GM23338 (cell line): ENCODE measurements at regions not wholly inside any gene's neighbourhood (a gene's known extent, or its start where the extent isn't known, plus 50 kb on each side); places are given as distances from the start of the nearest gene placed in this dataset.
A peak's percentile ranks its signal among the peaks of the same experiment; 100 is the strongest.

Experiments
- ATAC-seq: fragments of 200-7000 bp; cut with Tn5 transposase; 3 replicates; pipeline ENCODE4 v1.9.1; 2020
- DNase-seq: peaks from one replicate; pipeline ENCODE4 v3.0.0-alpha.2; 2015; ENCODE audit warnings: low spot score
- H2AFZ ChIP-seq: fragments of 200-600 bp; sonication (generic); 2 replicates; pipeline ENCODE4 v1.8.0; 2016; ENCODE audit warnings: antibody characterized with exemption, mild to moderate bottlenecking, moderate library complexity
- H3F3A ChIP-seq: fragments of 200-600 bp; sonication (generic); replicated peaks from 2 replicates; pipeline ENCODE4 v1.8.0; 2017; ENCODE audit warnings: antibody characterized with exemption, mixed run types, low read depth
- H3K27ac ChIP-seq: fragments of 200-600 bp; sonication (generic); 2 replicates; pipeline ENCODE4 v1.6.1; 2016; ENCODE audit warnings: low read depth
- H3K27me3 ChIP-seq: fragments of 200-600 bp; sonication (generic); 2 replicates; pipeline ENCODE4 v1.8.0; 2016; ENCODE audit warnings: mild to moderate bottlenecking, mixed run types, moderate library complexity; ENCODE audit not compliant: insufficient read depth
- H3K36me3 ChIP-seq: fragments of 200-600 bp; sonication (generic); 2 replicates; pipeline ENCODE4 v1.8.0; 2016; ENCODE audit warnings: mild to moderate bottlenecking; ENCODE audit not compliant: insufficient read depth
- H3K4me1 ChIP-seq: fragments of 200-600 bp; sonication (generic); 2 replicates; pipeline ENCODE4 v1.8.0; 2016; ENCODE audit warnings: mild to moderate bottlenecking, moderate library complexity; ENCODE audit not compliant: insufficient read depth
- H3K4me2 ChIP-seq: fragments of 200-600 bp; sonication (generic); 2 replicates; pipeline ENCODE4 v1.7.1; 2017; ENCODE audit warnings: mixed run types
- H3K4me3 ChIP-seq: fragments of 200-600 bp; sonication (generic); 2 replicates; pipeline ENCODE4 v1.6.1; 2016; ENCODE audit warnings: mixed run types
- H3K79me2 ChIP-seq: fragments of 200-600 bp; sonication (generic); replicated peaks from 2 replicates; pipeline ENCODE4 v1.8.0; 2017; ENCODE audit warnings: mild to moderate bottlenecking; ENCODE audit not compliant: insufficient read depth
- H3K9me2 ChIP-seq: fragments of 200-600 bp; sonication (generic); 2 replicates; pipeline ENCODE4 v1.8.0; 2017; ENCODE audit not compliant: insufficient read depth
- H4K20me1 ChIP-seq: fragments of 200-600 bp; sonication (generic); replicated peaks from 2 replicates; pipeline ENCODE4 v1.8.0; 2017; ENCODE audit warnings: mild to moderate bottlenecking; ENCODE audit not compliant: insufficient read depth
- H3K27ac Mint-ChIP-seq: 2 replicates; pipeline ENCODE4 v1.8.0; 2020; ENCODE audit warnings: inconsistent platforms, mild to moderate bottlenecking, moderate library complexity, mixed read lengths
- H3K27me3 Mint-ChIP-seq: 3 replicates; pipeline ENCODE4 v1.8.0; 2022; ENCODE audit warnings: low read depth, mild to moderate bottlenecking, moderate library complexity, mixed read lengths, inconsistent platforms; ENCODE audit not compliant: insufficient read depth, poor library complexity
- H3K36me3 Mint-ChIP-seq: 3 replicates; pipeline ENCODE4 v1.8.0; 2021; ENCODE audit warnings: low read depth, mild to moderate bottlenecking, inconsistent platforms, moderate library complexity, mixed read lengths
- H3K4me1 Mint-ChIP-seq: 3 replicates; pipeline ENCODE4 v1.8.0; 2020; ENCODE audit warnings: mild to moderate bottlenecking, inconsistent platforms, mixed read lengths
- H3K4me3 Mint-ChIP-seq: 3 replicates; pipeline ENCODE4 v1.8.0; 2021; ENCODE audit warnings: moderate library complexity, mild to moderate bottlenecking, inconsistent platforms, mixed read lengths
- H3K9me3 Mint-ChIP-seq: 3 replicates; pipeline ENCODE4 v1.8.0; 2020; ENCODE audit warnings: moderate library complexity, mild to moderate bottlenecking, inconsistent platforms, mixed read lengths
- CREB1 ChIP-seq: fragments of 250-450 bp; sonication (Bioruptor Pico); IDR thresholded peaks from 2 replicates; pipeline ENCODE4 v1.5.0; 2020; ENCODE audit warnings: low read depth, mild to moderate bottlenecking, moderate library complexity
- EZH2 ChIP-seq: fragments of 200-600 bp; sonication (generic); IDR thresholded peaks from one replicate; pipeline ENCODE4 v1.8.0; 2017; ENCODE audit warnings: antibody characterized with exemption, mild to moderate bottlenecking, low read depth; ENCODE audit not compliant: unreplicated experiment
- EZH2phosphoT487 ChIP-seq: fragments of 200-600 bp; sonication (generic); IDR thresholded peaks from one replicate; pipeline ENCODE4 v1.8.1; 2018; ENCODE audit warnings: antibody characterized with exemption; ENCODE audit not compliant: unreplicated experiment
- JUNB ChIP-seq: IDR thresholded peaks from one replicate; pipeline ENCODE4 v1.6.1; 2016; ENCODE audit warnings: antibody characterized with exemption; ENCODE audit not compliant: unreplicated experiment
- NANOG ChIP-seq: IDR thresholded peaks from 2 replicates; pipeline ENCODE4 v1.6.1; 2016; ENCODE audit warnings: antibody characterized with exemption, borderline replicate concordance
- POLR2AphosphoS5 ChIP-seq: IDR thresholded peaks from 2 replicates; pipeline ENCODE4 v1.6.1; 2016; ENCODE audit warnings: antibody characterized with exemption, low read depth
- STAT1 ChIP-seq: IDR thresholded peaks from one replicate; pipeline ENCODE4 v1.6.1; 2016; ENCODE audit warnings: antibody characterized with exemption; ENCODE audit not compliant: unreplicated experiment
- ZNF114 ChIP-seq: fragments of 250-450 bp; sonication (Bioruptor Pico); IDR thresholded peaks from 2 replicates; pipeline ENCODE4 v1.5.0; 2020; ENCODE audit warnings: mild to moderate bottlenecking, moderate library complexity
- ZNF331 ChIP-seq: fragments of 250-450 bp; sonication (Bioruptor Pico); IDR thresholded peaks from 2 replicates; pipeline ENCODE4 v1.5.0; 2020; ENCODE audit warnings: low read depth, mild to moderate bottlenecking, moderate library complexity
- TF ChIP-seq, protein P1 (sequence below): IDR thresholded peaks from one replicate; pipeline ENCODE4 v1.6.1; 2018; ENCODE audit warnings: antibody characterized with exemption; ENCODE audit not compliant: unreplicated experiment
- TF ChIP-seq, protein P2 (sequence below): IDR thresholded peaks from 2 replicates; pipeline ENCODE4 v1.6.1; 2016; ENCODE audit warnings: antibody characterized with exemption
- TF ChIP-seq, protein P3 (sequence below): fragments of 250-450 bp; sonication (Bioruptor Pico); IDR thresholded peaks from 2 replicates; pipeline ENCODE4 v1.5.0; 2020; ENCODE audit warnings: mild to moderate bottlenecking, moderate library complexity
- TF ChIP-seq, protein P4 (sequence below), 2 experiments: fragments of 200-600 bp in 1 of 2; sonication (generic) in 1 of 2; conservative IDR thresholded peaks; 2 replicates each; pipeline versions ENCODE4 v1.5.1 to v1.6.1; 2016 to 2017; ENCODE audit warnings: antibody characterized with exemption in 2 of 2, low read depth in 2 of 2, mild to moderate bottlenecking in 2 of 2, moderate library complexity in 1 of 2

DNA sequence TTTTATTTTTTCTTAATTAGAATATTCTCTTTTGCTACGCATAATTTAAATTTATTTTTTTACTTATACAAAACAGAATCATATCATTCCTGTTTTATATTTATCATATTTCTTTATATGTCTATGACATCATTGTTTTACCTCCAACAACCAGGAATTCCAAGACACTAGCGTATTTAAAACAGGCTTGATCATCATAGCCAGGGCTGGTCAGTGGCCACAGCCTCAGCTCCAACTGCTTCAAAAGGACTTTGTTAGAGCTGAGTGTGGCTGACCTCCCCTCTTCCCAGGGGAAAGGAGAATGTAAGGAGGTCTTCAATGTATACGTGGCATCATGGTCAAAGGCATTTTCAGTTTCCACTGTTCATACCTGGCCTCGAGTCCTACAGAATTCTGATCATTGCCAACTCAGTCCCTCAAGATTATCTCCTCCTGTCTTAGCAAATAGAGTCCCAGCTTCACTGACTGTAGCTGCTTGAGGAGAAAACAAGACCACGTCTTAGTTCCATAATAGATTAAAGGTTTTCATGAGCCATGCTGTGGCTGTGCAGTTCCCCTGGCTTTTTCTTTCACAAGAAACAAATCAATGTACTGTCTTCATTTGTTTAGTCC lies 444.0 kb downstream of the PTPRC start:
- no peaks in the 10 kb centered on the region for H3K9me2 ChIP-seq
- H3K27ac Mint-ChIP-seq, result peak overlapping the region; percentile 80
- no peak for TF ChIP-seq NANOG
- no peak for TF ChIP-seq EZH2phosphoT487
- no peak for TF ChIP-seq POLR2AphosphoS5
- TF ChIP-seq, protein P1, sequence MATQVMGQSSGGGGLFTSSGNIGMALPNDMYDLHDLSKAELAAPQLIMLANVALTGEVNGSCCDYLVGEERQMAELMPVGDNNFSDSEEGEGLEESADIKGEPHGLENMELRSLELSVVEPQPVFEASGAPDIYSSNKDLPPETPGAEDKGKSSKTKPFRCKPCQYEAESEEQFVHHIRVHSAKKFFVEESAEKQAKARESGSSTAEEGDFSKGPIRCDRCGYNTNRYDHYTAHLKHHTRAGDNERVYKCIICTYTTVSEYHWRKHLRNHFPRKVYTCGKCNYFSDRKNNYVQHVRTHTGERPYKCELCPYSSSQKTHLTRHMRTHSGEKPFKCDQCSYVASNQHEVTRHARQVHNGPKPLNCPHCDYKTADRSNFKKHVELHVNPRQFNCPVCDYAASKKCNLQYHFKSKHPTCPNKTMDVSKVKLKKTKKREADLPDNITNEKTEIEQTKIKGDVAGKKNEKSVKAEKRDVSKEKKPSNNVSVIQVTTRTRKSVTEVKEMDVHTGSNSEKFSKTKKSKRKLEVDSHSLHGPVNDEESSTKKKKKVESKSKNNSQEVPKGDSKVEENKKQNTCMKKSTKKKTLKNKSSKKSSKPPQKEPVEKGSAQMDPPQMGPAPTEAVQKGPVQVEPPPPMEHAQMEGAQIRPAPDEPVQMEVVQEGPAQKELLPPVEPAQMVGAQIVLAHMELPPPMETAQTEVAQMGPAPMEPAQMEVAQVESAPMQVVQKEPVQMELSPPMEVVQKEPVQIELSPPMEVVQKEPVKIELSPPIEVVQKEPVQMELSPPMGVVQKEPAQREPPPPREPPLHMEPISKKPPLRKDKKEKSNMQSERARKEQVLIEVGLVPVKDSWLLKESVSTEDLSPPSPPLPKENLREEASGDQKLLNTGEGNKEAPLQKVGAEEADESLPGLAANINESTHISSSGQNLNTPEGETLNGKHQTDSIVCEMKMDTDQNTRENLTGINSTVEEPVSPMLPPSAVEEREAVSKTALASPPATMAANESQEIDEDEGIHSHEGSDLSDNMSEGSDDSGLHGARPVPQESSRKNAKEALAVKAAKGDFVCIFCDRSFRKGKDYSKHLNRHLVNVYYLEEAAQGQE, result no peak
- no peak for TF ChIP-seq EZH2
- TF ChIP-seq, protein P2, sequence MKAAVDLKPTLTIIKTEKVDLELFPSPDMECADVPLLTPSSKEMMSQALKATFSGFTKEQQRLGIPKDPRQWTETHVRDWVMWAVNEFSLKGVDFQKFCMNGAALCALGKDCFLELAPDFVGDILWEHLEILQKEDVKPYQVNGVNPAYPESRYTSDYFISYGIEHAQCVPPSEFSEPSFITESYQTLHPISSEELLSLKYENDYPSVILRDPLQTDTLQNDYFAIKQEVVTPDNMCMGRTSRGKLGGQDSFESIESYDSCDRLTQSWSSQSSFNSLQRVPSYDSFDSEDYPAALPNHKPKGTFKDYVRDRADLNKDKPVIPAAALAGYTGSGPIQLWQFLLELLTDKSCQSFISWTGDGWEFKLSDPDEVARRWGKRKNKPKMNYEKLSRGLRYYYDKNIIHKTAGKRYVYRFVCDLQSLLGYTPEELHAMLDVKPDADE, result no peak
- no peak for TF ChIP-seq ZNF114 (CRISPR knock-in tag)
- TF ChIP-seq CREB1 (CRISPR knock-in tag), result no peak
- no peak for TF ChIP-seq ZNF331
- no peak for TF ChIP-seq STAT1
- no peak for TF ChIP-seq JUNB
- TF ChIP-seq, protein P3, sequence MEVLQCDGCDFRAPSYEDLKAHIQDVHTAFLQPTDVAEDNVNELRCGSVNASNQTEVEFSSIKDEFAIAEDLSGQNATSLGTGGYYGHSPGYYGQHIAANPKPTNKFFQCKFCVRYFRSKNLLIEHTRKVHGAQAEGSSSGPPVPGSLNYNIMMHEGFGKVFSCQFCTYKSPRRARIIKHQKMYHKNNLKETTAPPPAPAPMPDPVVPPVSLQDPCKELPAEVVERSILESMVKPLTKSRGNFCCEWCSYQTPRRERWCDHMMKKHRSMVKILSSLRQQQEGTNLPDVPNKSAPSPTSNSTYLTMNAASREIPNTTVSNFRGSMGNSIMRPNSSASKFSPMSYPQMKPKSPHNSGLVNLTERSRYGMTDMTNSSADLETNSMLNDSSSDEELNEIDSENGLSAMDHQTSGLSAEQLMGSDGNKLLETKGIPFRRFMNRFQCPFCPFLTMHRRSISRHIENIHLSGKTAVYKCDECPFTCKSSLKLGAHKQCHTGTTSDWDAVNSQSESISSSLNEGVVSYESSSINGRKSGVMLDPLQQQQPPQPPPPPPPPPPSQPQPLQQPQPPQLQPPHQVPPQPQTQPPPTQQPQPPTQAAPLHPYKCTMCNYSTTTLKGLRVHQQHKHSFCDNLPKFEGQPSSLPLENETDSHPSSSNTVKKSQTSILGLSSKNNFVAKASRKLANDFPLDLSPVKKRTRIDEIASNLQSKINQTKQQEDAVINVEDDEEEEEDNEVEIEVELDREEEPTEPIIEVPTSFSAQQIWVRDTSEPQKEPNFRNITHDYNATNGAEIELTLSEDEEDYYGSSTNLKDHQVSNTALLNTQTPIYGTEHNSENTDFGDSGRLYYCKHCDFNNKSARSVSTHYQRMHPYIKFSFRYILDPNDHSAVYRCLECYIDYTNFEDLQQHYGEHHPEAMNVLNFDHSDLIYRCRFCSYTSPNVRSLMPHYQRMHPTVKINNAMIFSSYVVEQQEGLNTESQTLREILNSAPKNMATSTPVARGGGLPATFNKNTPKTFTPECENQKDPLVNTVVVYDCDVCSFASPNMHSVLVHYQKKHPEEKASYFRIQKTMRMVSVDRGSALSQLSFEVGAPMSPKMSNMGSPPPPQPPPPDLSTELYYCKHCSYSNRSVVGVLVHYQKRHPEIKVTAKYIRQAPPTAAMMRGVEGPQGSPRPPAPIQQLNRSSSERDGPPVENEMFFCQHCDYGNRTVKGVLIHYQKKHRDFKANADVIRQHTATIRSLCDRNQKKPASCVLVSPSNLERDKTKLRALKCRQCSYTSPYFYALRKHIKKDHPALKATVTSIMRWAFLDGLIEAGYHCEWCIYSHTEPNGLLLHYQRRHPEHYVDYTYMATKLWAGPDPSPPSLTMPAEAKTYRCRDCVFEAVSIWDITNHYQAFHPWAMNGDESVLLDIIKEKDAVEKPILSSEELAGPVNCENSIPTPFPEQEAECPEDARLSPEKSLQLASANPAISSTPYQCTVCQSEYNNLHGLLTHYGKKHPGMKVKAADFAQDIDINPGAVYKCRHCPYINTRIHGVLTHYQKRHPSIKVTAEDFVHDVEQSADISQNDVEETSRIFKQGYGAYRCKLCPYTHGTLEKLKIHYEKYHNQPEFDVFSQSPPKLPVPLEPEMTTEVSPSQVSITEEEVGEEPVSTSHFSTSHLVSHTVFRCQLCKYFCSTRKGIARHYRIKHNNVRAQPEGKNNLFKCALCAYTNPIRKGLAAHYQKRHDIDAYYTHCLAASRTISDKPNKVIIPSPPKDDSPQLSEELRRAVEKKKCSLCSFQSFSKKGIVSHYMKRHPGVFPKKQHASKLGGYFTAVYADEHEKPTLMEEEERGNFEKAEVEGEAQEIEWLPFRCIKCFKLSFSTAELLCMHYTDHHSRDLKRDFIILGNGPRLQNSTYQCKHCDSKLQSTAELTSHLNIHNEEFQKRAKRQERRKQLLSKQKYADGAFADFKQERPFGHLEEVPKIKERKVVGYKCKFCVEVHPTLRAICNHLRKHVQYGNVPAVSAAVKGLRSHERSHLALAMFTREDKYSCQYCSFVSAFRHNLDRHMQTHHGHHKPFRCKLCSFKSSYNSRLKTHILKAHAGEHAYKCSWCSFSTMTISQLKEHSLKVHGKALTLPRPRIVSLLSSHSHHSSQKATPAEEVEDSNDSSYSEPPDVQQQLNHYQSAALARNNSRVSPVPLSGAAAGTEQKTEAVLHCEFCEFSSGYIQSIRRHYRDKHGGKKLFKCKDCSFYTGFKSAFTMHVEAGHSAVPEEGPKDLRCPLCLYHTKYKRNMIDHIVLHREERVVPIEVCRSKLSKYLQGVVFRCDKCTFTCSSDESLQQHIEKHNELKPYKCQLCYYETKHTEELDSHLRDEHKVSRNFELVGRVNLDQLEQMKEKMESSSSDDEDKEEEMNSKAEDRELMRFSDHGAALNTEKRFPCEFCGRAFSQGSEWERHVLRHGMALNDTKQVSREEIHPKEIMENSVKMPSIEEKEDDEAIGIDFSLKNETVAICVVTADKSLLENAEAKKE (CRISPR knock-in tag), result no peak
- TF ChIP-seq, protein P4, sequence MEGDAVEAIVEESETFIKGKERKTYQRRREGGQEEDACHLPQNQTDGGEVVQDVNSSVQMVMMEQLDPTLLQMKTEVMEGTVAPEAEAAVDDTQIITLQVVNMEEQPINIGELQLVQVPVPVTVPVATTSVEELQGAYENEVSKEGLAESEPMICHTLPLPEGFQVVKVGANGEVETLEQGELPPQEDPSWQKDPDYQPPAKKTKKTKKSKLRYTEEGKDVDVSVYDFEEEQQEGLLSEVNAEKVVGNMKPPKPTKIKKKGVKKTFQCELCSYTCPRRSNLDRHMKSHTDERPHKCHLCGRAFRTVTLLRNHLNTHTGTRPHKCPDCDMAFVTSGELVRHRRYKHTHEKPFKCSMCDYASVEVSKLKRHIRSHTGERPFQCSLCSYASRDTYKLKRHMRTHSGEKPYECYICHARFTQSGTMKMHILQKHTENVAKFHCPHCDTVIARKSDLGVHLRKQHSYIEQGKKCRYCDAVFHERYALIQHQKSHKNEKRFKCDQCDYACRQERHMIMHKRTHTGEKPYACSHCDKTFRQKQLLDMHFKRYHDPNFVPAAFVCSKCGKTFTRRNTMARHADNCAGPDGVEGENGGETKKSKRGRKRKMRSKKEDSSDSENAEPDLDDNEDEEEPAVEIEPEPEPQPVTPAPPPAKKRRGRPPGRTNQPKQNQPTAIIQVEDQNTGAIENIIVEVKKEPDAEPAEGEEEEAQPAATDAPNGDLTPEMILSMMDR (conservative IDR thresholded peaks at IDR 0.05; ENCODE audit: low read depth in 2 of 2), result no peak

More for the DNA sequence above, 444.0 kb downstream of the PTPRC start:
- Histone ChIP-seq H4K20me1 (no peaks in the 10 kb centered on the region), H3K4me1 (no peaks in the 10 kb centered on the region), H3K36me3 (no peaks in the 10 kb centered on the region), H3K4me2 (no peak overlapping the region), H3K79me2 (no peaks in the 10 kb centered on the region), H3F3A (no peaks in the 10 kb centered on the region), H2AFZ (no peak overlapping the region), H3K27ac (no peak overlapping the region), H3K4me3 (no peak overlapping the region), H3K27me3 (no peaks in the 10 kb centered on the region)
- no peak overlapping the region for H3K4me3 Mint-ChIP-seq
- no peak for DNase-seq
- peaks cover 2% of the 10 kb centered on the region; the same call in 1 of the 3 replicates for H3K4me1 Mint-ChIP-seq
- H3K36me3 Mint-ChIP-seq, result no peaks in the 10 kb centered on the region
- ATAC-seq, result no peak
- H3K9me3 Mint-ChIP-seq, result no peaks in the 10 kb centered on the region
- H3K27me3 Mint-ChIP-seq, result no peaks in the 10 kb centered on the region
